ENCODE measurements at regions not wholly inside any gene's neighbourhood (a gene's known extent, or its start where the extent isn't known, plus 50 kb on each side); places are given as distances from the start of the nearest gene placed in this dataset.

GRCh38 chr16:22674832-22675191 is 139.2 kb upstream of the HS3ST2 start:
- Histone ChIP-seq H3K27me3 (no peaks in the 10 kb centered on the region), H3K4me3 (no peak overlapping the region), H3K9me3 (no peaks in the 10 kb centered on the region), H3K4me1 (no peaks in the 10 kb centered on the region), H3K36me3 (no peaks in the 10 kb centered on the region), H3K27ac (no peak overlapping the region)
- TF ChIP-seq CTCF (IDR thresholded peaks at IDR 0.05) (no peak), POLR2A (IDR thresholded peaks at IDR 0.05) (no peak), POLR2AphosphoS5 (IDR thresholded peaks at IDR 0.05) (no peak)
- no peak for DNase-seq (ENCODE audit: low spot score in 2 of 2)
- intact Hi-C loops (cut with DNase I; ENCODE audit: low total_unique reads): no loop called here

- H3K4me3 ChIP-seq: no peak overlapping the region
- H3K9me3 ChIP-seq: no peaks in the 10 kb centered on the region
- no peak for DNase-seq (ENCODE audit: low spot score in 2 of 2)
- intact Hi-C loops (cut with DNase I; ENCODE audit: low total_unique reads): loop anchor here (1.0 kb wide), 1 partner anchor 38 kb away; no protein-coding TSS in a partner anchor
- no peaks in the 10 kb centered on the region for H3K4me1 ChIP-seq
- H3K27ac ChIP-seq: no peak overlapping the region
- H3K36me3 ChIP-seq: no peaks in the 10 kb centered on the region
- no peaks in the 10 kb centered on the region for H3K27me3 ChIP-seq
- no peak for TF ChIP-seq POLR2A (IDR thresholded peaks at IDR 0.05)
- TF ChIP-seq CTCF (IDR thresholded peaks at IDR 0.05): no peak
- no peak for TF ChIP-seq POLR2AphosphoS5 (IDR thresholded peaks at IDR 0.05)
Observed at GRCh38 chr16:22675745-22676540, 138.0 kb upstream of the HS3ST2 start.

GRCh38 chr16:22677024-22677830 is 136.7 kb upstream of the HS3ST2 start:
- no peaks in the 10 kb centered on the region for H3K4me1 ChIP-seq
- H3K36me3 ChIP-seq: no peaks in the 10 kb centered on the region
- intact Hi-C loops (cut with DNase I; ENCODE audit: low total_unique reads): no loop called here
- no peak overlapping the region for H3K27ac ChIP-seq
- H3K4me3 ChIP-seq: no peak overlapping the region
- H3K27me3 ChIP-seq: peaks cover 0 to 9% of the 10 kb centered on the region in 2 donors
- no peak for TF ChIP-seq POLR2A (IDR thresholded peaks at IDR 0.05)
- TF ChIP-seq POLR2AphosphoS5 (IDR thresholded peaks at IDR 0.05): no peak
- no peak for TF ChIP-seq CTCF (IDR thresholded peaks at IDR 0.05)
- no peak for DNase-seq (ENCODE audit: low spot score in 2 of 2)
- no peaks in the 10 kb centered on the region for H3K9me3 ChIP-seq

GRCh38 chr16:22678311-22678710 is 135.7 kb upstream of the HS3ST2 start:
- H3K9me3 ChIP-seq: no peaks in the 10 kb centered on the region
- H3K27ac ChIP-seq: no peak overlapping the region
- H3K36me3 ChIP-seq: no peaks in the 10 kb centered on the region
- H3K27me3 ChIP-seq: peaks cover 0 to 10% of the 10 kb centered on the region in 2 donors
- no peak for DNase-seq (ENCODE audit: low spot score in 2 of 2)
- no peak overlapping the region for H3K4me3 ChIP-seq
- H3K4me1 ChIP-seq: no peaks in the 10 kb centered on the region
- intact Hi-C loops (cut with DNase I; ENCODE audit: low total_unique reads): no loop called here
- TF ChIP-seq CTCF (IDR thresholded peaks at IDR 0.05): no peak
- no peak for TF ChIP-seq POLR2A (IDR thresholded peaks at IDR 0.05)
- TF ChIP-seq POLR2AphosphoS5 (IDR thresholded peaks at IDR 0.05): no peak
